Lower lobe of right lung (tissue), 2 donors: ENCODE measurements at regions not wholly inside any gene's neighbourhood (a gene's known extent, or its start where the extent isn't known, plus 50 kb on each side); places are given as distances from the start of the nearest gene placed in this dataset.
"Not testable (repeated sequence)": the region's sequence is repeated elsewhere in the genome, so short reads cannot be mapped to it uniquely, and the experiment has no call there.

ENCODE experiments used
- ATAC-seq, 2 donors: fragments of 200-7000 bp; cut with Tn5 transposase; one replicate each; pipeline ENCODE4 v1.9.1; 2020 to 2022; ENCODE audit warnings: mild to moderate bottlenecking in 2 of 2, moderate library complexity in 2 of 2
- DNase-seq: peaks from one replicate; pipeline ENCODE4 v3.0.0-alpha.2; 2020
- H3K27ac ChIP-seq: fragments of 200-600 bp; one replicate; pipeline ENCODE4 v1.8.0; 2022
- H3K27me3 ChIP-seq: fragments of 200-600 bp; one replicate; pipeline ENCODE4 v1.8.0; 2022; ENCODE audit warnings: low read depth
- H3K36me3 ChIP-seq: fragments of 200-600 bp; one replicate; pipeline ENCODE4 v1.8.0; 2022; ENCODE audit warnings: mild to moderate bottlenecking
- H3K4me1 ChIP-seq: fragments of 200-600 bp; one replicate; pipeline ENCODE4 v1.8.0; 2022
- H3K4me3 ChIP-seq: fragments of 200-600 bp; one replicate; pipeline ENCODE4 v1.8.0; 2022; ENCODE audit warnings: mild to moderate bottlenecking
- H3K9me3 ChIP-seq: fragments of 200-600 bp; one replicate; pipeline ENCODE4 v1.8.0; 2022
- intact Hi-C: fragments of 100-400 bp; cut with DNase I; formaldehyde crosslinking; loops from one replicate; pipeline ENCODE4 v1.11.0; 2022
- donor health status: DM: no; HTN: yes; CAD: no; lungs with severe emphysema.

GRCh38 chr2:110030894-110031293, 84.7 kb downstream of the MALL start:
- intact Hi-C loops, DNase-seq, H3K27ac ChIP-seq, H3K36me3 ChIP-seq, H3K9me3 ChIP-seq, H3K4me1 ChIP-seq, H3K4me3 ChIP-seq, H3K27me3 ChIP-seq: not testable (repeated sequence)
- ATAC-seq, result peak in 1 of 2 donors; percentile 2

- H3K27ac ChIP-seq, H3K4me3 ChIP-seq, H3K4me1 ChIP-seq, intact Hi-C loops, H3K27me3 ChIP-seq, DNase-seq, H3K36me3 ChIP-seq, H3K9me3 ChIP-seq: not testable (repeated sequence)
- ATAC-seq, result peak; percentile 57 to 78
Observed at GRCh38 chr2:110031722-110032327, 83.8 kb downstream of the MALL start.
